OCI-M2 (cell line): ENCODE measurements at regions not wholly inside any gene's neighbourhood (a gene's known extent, or its start where the extent isn't known, plus 50 kb on each side); places are given as distances from the start of the nearest gene placed in this dataset.

Source experiments
- DNase-seq: peaks from one replicate; lab custom pipeline; 2025; ENCODE audit not compliant: unreplicated experiment; lab: John Stamatoyannopoulos, UW

DNA sequence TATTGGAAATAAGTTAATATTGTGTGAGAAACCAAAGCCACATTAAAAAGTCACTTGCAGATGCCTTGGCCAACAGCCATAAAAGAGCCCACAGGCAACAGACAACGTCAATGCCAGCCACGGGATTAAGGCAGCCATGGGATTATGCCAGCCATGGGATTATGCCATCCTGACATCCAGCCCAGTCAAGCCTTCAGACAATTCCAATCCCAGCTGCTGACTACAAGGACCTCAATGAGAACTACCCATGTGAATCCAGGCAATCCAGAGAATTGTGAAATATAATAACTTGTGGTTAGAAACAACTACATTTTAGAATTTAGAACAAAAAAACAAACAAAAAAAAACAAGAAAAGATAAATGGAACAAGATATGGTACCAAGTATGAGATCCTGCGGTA, 356.6 kb downstream of the EFNB2 start:
- DNase-seq, result no peak

DNA sequence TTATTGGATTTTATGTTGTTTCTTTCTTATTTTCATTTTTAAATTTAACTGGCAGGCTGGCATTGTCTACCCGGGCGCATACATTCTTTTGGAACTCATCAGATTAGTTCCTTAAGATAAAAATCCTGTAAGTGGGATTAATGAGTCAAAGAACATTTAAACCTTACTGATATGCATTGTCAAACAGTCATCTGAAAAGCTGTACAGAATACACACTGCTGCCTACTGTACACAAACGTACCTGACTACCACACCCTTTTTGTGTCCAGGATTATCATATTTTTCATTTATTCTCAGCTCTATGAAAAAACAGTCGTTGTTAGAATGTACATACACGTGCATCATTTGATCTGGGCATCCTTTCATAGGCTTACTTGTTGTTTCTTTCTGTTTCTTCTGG, 358.3 kb downstream of the EFNB2 start:
- no peak for DNase-seq

GRCh38 chr13:106176117-106176516, 359.3 kb downstream of the EFNB2 start:
- no peak for DNase-seq

DNA sequence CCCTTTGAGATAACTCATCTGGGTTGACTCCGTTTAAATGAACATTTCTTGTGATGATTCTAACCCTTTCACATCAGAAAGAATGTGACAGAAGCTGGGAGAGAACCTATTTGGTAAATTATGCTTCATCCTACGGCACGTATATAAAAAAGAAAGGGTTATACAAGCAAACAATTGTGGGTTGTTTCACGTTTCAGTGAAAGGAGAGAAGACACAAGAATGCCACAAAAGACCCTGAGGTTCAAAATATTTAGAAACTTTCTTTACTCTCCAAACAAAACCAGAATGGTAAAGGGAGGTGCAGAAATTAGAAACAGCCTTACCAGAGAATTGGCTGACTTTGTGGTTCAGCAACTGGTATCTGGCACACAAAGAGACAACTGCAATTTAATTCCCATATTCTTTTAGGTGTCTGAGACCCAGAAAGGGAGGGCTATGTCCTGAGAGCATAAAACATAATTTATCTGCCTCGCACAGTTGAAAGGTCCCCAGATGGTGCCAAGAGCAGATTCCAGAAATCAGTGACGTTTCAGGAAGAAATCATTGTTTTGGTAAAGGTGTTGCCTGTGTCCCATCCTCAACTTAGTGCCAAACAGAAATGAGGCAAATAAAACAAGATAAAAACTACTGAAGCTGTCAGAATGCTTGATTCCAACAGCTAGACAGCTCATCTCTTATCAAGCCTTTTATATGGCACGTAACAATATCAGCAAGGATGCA, 361.4 kb downstream of the EFNB2 start:
- DNase-seq, result no peak

- DNase-seq, result no peak
These were observed 362.1 kb downstream of the EFNB2 start for GRCh38 chr13:106173346-106173745.

- DNase-seq, result no peak
These were observed 363.1 kb downstream of the EFNB2 start for GRCh38 chr13:106172176-106172905.

DNA sequence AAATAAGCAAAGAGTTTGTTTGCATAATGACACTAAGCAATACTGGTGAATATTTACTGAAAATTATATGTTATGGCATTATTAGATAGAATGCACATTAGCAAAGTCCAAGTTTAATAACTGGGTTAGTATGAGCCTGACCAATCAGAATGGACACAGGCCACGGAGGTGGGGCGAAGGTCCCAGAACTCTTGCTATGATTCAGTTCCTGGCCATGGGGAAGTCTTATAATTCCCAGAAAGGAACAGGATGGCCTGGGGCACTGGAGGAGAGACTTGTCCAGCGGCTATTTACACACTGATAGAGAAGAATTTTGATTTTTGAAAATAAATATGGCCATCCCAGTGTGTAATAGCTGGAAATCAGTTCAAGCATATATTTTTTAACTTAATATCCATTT, 372.0 kb downstream of the EFNB2 start:
- DNase-seq, result no peak

- no peak for DNase-seq
These were observed 374.3 kb downstream of the EFNB2 start for GRCh38 chr13:106161146-106161545.

GRCh38 chr13:106159295-106160195, 375.9 kb downstream of the EFNB2 start:
- no peak for DNase-seq

DNA sequence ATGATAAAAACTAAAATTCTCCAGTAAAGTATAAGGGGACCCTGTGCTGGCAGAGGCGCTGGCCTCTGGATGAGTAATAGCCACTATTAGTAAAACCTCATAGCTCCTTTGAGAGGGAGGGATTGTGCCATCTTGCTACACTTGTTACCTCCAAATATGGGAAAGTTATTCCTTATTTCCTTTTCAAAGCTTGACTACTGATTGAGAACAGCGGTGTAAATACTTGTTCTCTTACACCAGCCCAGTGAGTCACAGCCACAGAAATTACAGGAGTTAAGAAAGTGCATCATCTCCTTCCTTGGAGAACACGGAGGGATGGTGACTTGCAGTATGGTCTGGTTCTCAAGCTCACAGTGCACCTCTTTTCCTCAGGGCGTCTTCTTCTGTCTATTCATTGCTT, 379.0 kb downstream of the EFNB2 start:
- DNase-seq, result no peak

GRCh38 chr13:106155411-106155810, 380.1 kb downstream of the EFNB2 start:
- DNase-seq, result no peak

DNA sequence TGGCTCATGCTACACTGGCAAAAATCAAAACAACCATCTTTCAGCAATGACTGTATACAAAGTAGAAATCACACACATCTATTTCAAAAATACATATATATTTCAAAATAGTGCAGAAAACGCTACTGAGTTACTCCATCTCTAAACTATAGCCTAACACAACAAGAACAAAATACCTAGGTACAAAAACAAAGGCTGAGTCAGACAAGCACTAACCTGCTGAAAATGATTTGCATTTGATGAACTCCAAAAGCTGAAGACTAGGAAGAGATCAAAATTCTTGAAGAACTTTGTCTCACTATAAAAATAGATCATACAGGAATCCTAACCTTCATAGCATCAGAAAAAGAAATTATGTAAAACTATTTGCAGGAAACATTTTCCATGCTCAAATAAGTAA, 381.6 kb downstream of the EFNB2 start:
- DNase-seq, result no peak

- DNase-seq, result no peak
These were observed 382.4 kb downstream of the EFNB2 start for GRCh38 chr13:106153041-106153440.

- no peak for DNase-seq
These were observed 383.4 kb downstream of the EFNB2 start for GRCh38 chr13:106152047-106152446.

DNA sequence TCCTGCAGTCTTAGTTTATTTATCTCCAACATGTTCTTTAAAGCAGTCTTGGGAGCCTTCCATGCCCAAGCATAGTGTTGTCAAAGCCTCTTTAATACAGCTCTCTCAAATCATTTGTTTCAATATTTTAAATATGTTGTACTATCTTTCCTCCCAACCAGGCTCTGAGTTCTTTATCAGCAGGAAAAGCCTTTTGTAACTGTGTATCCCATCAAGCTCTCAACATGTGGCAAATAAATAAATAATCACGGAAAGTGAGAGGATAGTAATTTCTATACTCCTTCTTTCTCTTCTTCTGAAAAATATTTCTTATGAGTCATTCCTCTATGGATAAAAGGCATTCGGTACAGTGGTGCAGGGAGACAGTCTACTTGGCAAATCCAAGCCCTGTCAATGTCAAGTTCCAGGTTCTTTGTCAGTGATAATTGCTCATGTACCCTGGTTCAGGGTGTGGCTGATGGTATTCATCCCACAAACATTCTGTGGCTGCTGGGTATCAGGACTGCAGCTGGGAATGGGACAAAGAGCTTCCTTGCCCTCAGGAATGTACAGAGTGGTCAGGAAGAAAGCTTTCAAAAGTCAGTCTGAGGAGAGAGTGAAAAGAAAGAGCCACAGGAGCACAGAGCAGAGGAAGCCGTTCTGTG, 384.3 kb downstream of the EFNB2 start:
- DNase-seq, result no peak

DNA sequence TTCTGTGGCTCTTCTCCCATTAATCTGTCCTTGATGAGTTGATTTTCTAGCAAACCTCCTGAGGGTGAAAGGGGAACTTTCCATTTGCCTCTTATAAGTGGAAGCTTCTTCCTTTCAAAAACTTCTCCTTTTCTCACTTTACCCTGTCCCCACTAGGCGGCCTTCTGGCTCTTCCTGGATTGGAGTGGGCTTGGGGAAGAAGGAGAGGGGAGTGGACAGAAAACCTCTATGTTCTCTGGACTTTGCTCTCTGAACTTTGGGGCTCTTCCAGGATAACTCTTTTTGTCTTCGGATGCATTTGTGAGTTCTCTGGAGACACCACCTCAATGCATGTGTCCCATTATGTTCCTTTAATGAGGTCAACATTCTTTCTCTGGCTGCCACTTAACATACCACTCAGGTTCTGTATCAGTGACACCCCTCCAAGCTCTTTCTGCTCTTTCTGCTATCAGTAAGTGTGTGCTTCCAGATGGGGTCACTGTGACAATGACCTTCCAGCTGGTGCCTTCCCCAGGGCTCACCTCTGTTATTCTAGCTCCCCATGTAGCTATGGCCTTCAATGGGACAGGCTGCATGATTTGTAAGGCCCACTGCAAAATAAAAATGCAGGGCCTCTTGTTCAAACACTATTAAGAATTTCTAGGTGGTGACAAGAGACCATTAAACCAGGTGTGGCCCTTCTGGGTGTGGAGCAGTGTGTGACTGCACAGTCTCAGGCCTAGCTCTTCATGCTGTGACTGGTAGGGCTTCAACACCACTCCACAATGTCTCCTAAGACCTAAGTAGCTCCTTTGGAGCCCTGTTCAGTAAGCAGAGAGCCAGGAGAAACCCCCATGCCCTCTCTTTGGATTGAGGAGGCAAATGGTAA, 389.2 kb downstream of the EFNB2 start:
- no peak for DNase-seq

DNA sequence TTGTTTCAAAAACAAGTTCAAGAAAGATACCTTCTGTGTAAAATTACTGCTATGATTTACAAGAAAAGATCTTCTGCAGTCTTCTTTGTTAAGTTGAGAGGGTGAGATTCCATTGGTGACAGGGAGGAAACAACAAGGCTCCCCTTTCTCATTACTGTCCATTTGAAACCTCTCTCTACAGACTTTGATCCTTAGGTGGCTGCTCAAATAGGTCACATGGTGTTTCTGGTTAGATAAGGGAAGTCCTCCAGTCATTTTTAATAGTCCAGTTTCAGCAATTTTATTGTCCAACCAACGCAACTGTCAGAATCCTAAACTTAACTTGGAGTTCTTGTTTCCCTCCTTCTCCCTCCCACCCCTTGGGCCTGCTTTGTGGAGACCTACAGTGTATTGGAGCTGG, 390.4 kb downstream of the EFNB2 start:
- no peak for DNase-seq

GRCh38 chr13:106143930-106144709, 391.3 kb downstream of the EFNB2 start:
- DNase-seq, result no peak

DNA sequence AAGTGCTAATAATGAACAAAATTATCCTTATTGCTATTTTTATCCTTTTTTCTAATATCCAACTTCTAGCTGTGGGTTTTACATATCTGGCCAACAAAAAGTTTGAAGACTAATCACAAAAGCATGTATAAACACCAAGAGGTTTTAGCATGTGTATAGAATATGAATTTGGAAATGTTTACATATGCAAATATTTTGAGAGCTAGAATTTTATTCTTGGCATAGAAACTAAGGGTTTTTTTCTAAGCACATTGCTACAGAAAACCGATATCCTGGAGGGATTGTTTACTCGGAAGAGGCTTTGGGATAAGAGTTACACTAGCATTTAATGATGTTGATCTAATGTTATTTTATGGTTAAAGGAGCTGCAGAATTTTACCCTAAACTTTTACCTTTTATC, 392.1 kb downstream of the EFNB2 start:
- DNase-seq, result no peak

DNA sequence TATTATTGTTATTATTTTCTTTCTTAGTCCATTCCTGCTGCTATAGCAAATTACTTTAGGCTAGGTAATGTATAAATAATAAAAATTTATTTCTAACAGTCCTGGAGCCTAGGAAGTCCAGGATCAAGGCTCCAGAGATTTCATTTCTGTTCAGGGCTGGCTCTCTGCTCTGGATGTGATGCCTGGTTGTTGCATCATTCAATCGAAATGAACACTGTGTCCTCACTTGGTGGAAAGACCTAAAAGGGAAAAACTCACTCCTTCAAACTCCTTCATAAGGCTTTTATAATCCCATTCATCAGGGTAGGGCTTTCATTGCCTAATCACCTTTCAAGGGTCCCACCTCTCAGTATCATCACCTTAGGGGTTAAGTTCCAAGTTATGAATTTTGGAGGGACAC, 395.0 kb downstream of the EFNB2 start:
- DNase-seq, result no peak
